ENCODE measurements at regions not wholly inside any gene's neighbourhood (a gene's known extent, or its start where the extent isn't known, plus 50 kb on each side); places are given as distances from the start of the nearest gene placed in this dataset.

- no peak for DNase-seq (ENCODE audit: extremely low spot score)
- H3K36me3 ChIP-seq (ENCODE audit: insufficient read depth) = no peaks in the 10 kb centered on the region
- H3K4me3 ChIP-seq (ENCODE audit: low read depth, low read length) = no peak overlapping the region
- 97% methylated on average over 2 of the region's 2 CpGs for WGBS
- no peaks in the 10 kb centered on the region for H3K4me1 ChIP-seq (ENCODE audit: insufficient read depth)
- H3K27ac ChIP-seq (ENCODE audit: low read depth) = no peak overlapping the region
These were observed 162.2 kb downstream of the ZNF674 start for GRCh38 chrX:46383006-46383405.

GRCh38 chrX:46382595-46382994 is 162.6 kb downstream of the ZNF674 start:
- WGBS = 90% methylated on average over 2 of the region's 2 CpGs
- no peak overlapping the region for H3K4me3 ChIP-seq (ENCODE audit: low read depth, low read length)
- no peaks in the 10 kb centered on the region for H3K4me1 ChIP-seq (ENCODE audit: insufficient read depth)
- H3K27ac ChIP-seq (ENCODE audit: low read depth) = no peak overlapping the region
- no peaks in the 10 kb centered on the region for H3K36me3 ChIP-seq (ENCODE audit: insufficient read depth)
- no peak for DNase-seq (ENCODE audit: extremely low spot score)

GRCh38 chrX:46381630-46382029 is 163.6 kb downstream of the ZNF674 start:
- 76% methylated on average over 2 of the region's 2 CpGs for WGBS
- H3K4me1 ChIP-seq (ENCODE audit: insufficient read depth) = no peaks in the 10 kb centered on the region
- no peak overlapping the region for H3K27ac ChIP-seq (ENCODE audit: low read depth)
- H3K4me3 ChIP-seq (ENCODE audit: low read depth, low read length) = no peak overlapping the region
- no peaks in the 10 kb centered on the region for H3K36me3 ChIP-seq (ENCODE audit: insufficient read depth)
- no peak for DNase-seq (ENCODE audit: extremely low spot score)

- Histone ChIP-seq H3K4me1 (ENCODE audit: insufficient read depth) (no peaks in the 10 kb centered on the region), H3K36me3 (ENCODE audit: insufficient read depth) (no peaks in the 10 kb centered on the region), H3K4me3 (ENCODE audit: low read depth, low read length) (no peak overlapping the region), H3K27ac (ENCODE audit: low read depth) (no peak overlapping the region)
- DNase-seq (ENCODE audit: extremely low spot score) = no peak
- WGBS = 39% methylated on average over 3 of the region's 3 CpGs
These were observed 165.0 kb downstream of the ZNF674 start for GRCh38 chrX:46380148-46380752.

- 39% methylated on average over 4 of the region's 4 CpGs for WGBS
- H3K4me3 ChIP-seq (ENCODE audit: low read depth, low read length) = no peak overlapping the region
- peak; percentile 43 for DNase-seq (ENCODE audit: extremely low spot score)
These were observed 168.9 kb downstream of the ZNF674 start for GRCh38 chrX:46376246-46376885.

GRCh38 chrX:46375831-46376230 is 169.4 kb downstream of the ZNF674 start:
- 92% methylated on average over 3 of the region's 3 CpGs for WGBS
- DNase-seq (ENCODE audit: extremely low spot score) = no peak
- no peaks in the 10 kb centered on the region for H3K4me1 ChIP-seq (ENCODE audit: insufficient read depth)

More at GRCh38 chrX:46376246-46376885, 168.9 kb downstream of the ZNF674 start:
- no peaks in the 10 kb centered on the region for H3K4me1 ChIP-seq (ENCODE audit: insufficient read depth)
- no peak overlapping the region for H3K27ac ChIP-seq (ENCODE audit: low read depth)
- no peaks in the 10 kb centered on the region for H3K36me3 ChIP-seq (ENCODE audit: insufficient read depth)

GRCh38 chrX:46374371-46374770 is 170.8 kb downstream of the ZNF674 start:
- Histone ChIP-seq H3K4me1 (ENCODE audit: insufficient read depth) (no peaks in the 10 kb centered on the region), H3K4me3 (ENCODE audit: low read depth, low read length) (no peak overlapping the region), H3K27ac (ENCODE audit: low read depth) (no peak overlapping the region), H3K36me3 (ENCODE audit: insufficient read depth) (no peaks in the 10 kb centered on the region)
- no peak for DNase-seq (ENCODE audit: extremely low spot score)
- WGBS = 50% methylated on average over 1 of the region's 1 CpG

More at GRCh38 chrX:46375831-46376230, 169.4 kb downstream of the ZNF674 start:
- H3K27ac ChIP-seq (ENCODE audit: low read depth) = no peak overlapping the region
- H3K4me3 ChIP-seq (ENCODE audit: low read depth, low read length) = no peak overlapping the region
- no peaks in the 10 kb centered on the region for H3K36me3 ChIP-seq (ENCODE audit: insufficient read depth)

GRCh38 chrX:46367491-46367890 is 177.7 kb downstream of the ZNF674 start:
- no peaks in the 10 kb centered on the region for H3K4me1 ChIP-seq (ENCODE audit: insufficient read depth)
- no peaks in the 10 kb centered on the region for H3K36me3 ChIP-seq (ENCODE audit: insufficient read depth)
- H3K4me3 ChIP-seq (ENCODE audit: low read depth, low read length) = no peak overlapping the region
- no peak for DNase-seq (ENCODE audit: extremely low spot score)
- no peak overlapping the region for H3K27ac ChIP-seq (ENCODE audit: low read depth)
- WGBS = 87% methylated on average over 2 of the region's 2 CpGs

GRCh38 chrX:46366381-46367207 is 178.6 kb downstream of the ZNF674 start:
- H3K36me3 ChIP-seq (ENCODE audit: insufficient read depth) = no peaks in the 10 kb centered on the region
- H3K27ac ChIP-seq (ENCODE audit: low read depth) = no peak overlapping the region
- 91% methylated on average over 2 of the region's 2 CpGs for WGBS
- H3K4me1 ChIP-seq (ENCODE audit: insufficient read depth) = no peaks in the 10 kb centered on the region
- H3K4me3 ChIP-seq (ENCODE audit: low read depth, low read length) = no peak overlapping the region
- no peak for DNase-seq (ENCODE audit: extremely low spot score)

- no peak for DNase-seq (ENCODE audit: extremely low spot score)
- no peaks in the 10 kb centered on the region for H3K36me3 ChIP-seq (ENCODE audit: insufficient read depth)
- WGBS = 94% methylated on average over 1 of the region's 1 CpG
These were observed 190.7 kb downstream of the ZNF674 start for GRCh38 chrX:46354481-46354880.

GRCh38 chrX:46341767-46342322 is 203.4 kb downstream of the ZNF674 start:
- WGBS = 79% methylated on average over 1 of the region's 1 CpG
- no peaks in the 10 kb centered on the region for H3K4me1 ChIP-seq (ENCODE audit: insufficient read depth)
- DNase-seq (ENCODE audit: extremely low spot score) = no peak
- no peak overlapping the region for H3K27ac ChIP-seq (ENCODE audit: low read depth)
- H3K36me3 ChIP-seq (ENCODE audit: insufficient read depth) = no peaks in the 10 kb centered on the region
- no peak overlapping the region for H3K4me3 ChIP-seq (ENCODE audit: low read depth, low read length)

More at GRCh38 chrX:46354481-46354880, 190.7 kb downstream of the ZNF674 start:
- H3K4me3 ChIP-seq (ENCODE audit: low read depth, low read length) = no peak overlapping the region
- no peaks in the 10 kb centered on the region for H3K4me1 ChIP-seq (ENCODE audit: insufficient read depth)
- no peak overlapping the region for H3K27ac ChIP-seq (ENCODE audit: low read depth)

- DNase-seq (ENCODE audit: extremely low spot score) = no peak
- Histone ChIP-seq H3K36me3 (ENCODE audit: insufficient read depth) (no peaks in the 10 kb centered on the region), H3K4me1 (ENCODE audit: insufficient read depth) (no peaks in the 10 kb centered on the region), H3K27ac (ENCODE audit: low read depth) (no peak overlapping the region), H3K4me3 (ENCODE audit: low read depth, low read length) (no peak overlapping the region)
These were observed 204.5 kb downstream of the ZNF674 start for GRCh38 chrX:46340696-46341095.

GRCh38 chrX:46333550-46333949 is 211.7 kb downstream of the ZNF674 start:
- 72% methylated on average over 5 of the region's 5 CpGs for WGBS
- no peaks in the 10 kb centered on the region for H3K4me1 ChIP-seq (ENCODE audit: insufficient read depth)
- no peak overlapping the region for H3K27ac ChIP-seq (ENCODE audit: low read depth)
- no peaks in the 10 kb centered on the region for H3K36me3 ChIP-seq (ENCODE audit: insufficient read depth)
- no peak overlapping the region for H3K4me3 ChIP-seq (ENCODE audit: low read depth, low read length)
- no peak for DNase-seq (ENCODE audit: extremely low spot score)

GRCh38 chrX:46330981-46331380 is 214.2 kb downstream of the ZNF674 start:
- DNase-seq (ENCODE audit: extremely low spot score) = no peak
- H3K4me3 ChIP-seq (ENCODE audit: low read depth, low read length) = no peak overlapping the region
- no peaks in the 10 kb centered on the region for H3K4me1 ChIP-seq (ENCODE audit: insufficient read depth)
- H3K36me3 ChIP-seq (ENCODE audit: insufficient read depth) = no peaks in the 10 kb centered on the region
- no peak overlapping the region for H3K27ac ChIP-seq (ENCODE audit: low read depth)
